ENCODE measurements at regions not wholly inside any gene's neighbourhood (a gene's known extent, or its start where the extent isn't known, plus 50 kb on each side); places are given as distances from the start of the nearest gene placed in this dataset.

- TF ChIP-seq CTCF (IDR thresholded peaks at IDR 0.05) (no peak), POLR2A (IDR thresholded peaks at IDR 0.05) (no peak)
These were observed 100.2 kb downstream of the KATNIP start for GRCh38 chr16:27650073-27650701.
